Breast epithelium (tissue), 4 donors: ENCODE measurements at regions not wholly inside any gene's neighbourhood (a gene's known extent, or its start where the extent isn't known, plus 50 kb on each side); places are given as distances from the start of the nearest gene placed in this dataset.

Experiments used
- DNase-seq, 2 donors: peaks; one replicate each; pipeline ENCODE4 v3.0.0-alpha.2; 2019; ENCODE audit warnings: low spot score in 2 of 2
- H3K27ac ChIP-seq, 2 donors: fragments of 200-600 bp; sonication (generic) in 1 of 2; one replicate each; pipeline ENCODE4 v1.5.1; 2016 to 2019; ENCODE audit warnings: mild to moderate bottlenecking in 1 of 2
- H3K27me3 ChIP-seq, 2 donors: fragments of 200-600 bp; sonication (generic) in 1 of 2; one replicate each; pipeline versions ENCODE4 v1.5.1 to v1.6.0; 2017 to 2019; ENCODE audit warnings: control low read depth in 1 of 2, mild to moderate bottlenecking in 1 of 2
- H3K36me3 ChIP-seq: fragments of 200-600 bp; one replicate; pipeline ENCODE4 v1.5.1; 2019
- H3K4me1 ChIP-seq, 2 donors: fragments of 200-600 bp; sonication (generic); one replicate each; pipeline ENCODE4 v1.5.1; 2016 to 2019; ENCODE audit warnings: control low read depth in 1 of 2
- H3K4me3 ChIP-seq, 3 donors: fragments of 200-600 bp; sonication (generic); 1 replicate in 2 of 3; 2 replicates in 1 of 3; pipeline ENCODE4 v1.5.1; 2016 to 2019; ENCODE audit warnings: mild to moderate bottlenecking in 3 of 3, moderate library complexity in 2 of 3
- H3K9me3 ChIP-seq, 2 donors: fragments of 200-600 bp; sonication (generic) in 1 of 2; one replicate each; pipeline ENCODE4 v1.5.1; 2016 to 2019; ENCODE audit warnings: control low read depth in 1 of 2
- POLR2A ChIP-seq: fragments of 450-650 bp; IDR thresholded peaks from one replicate; pipeline ENCODE4 v1.6.1; 2016; ENCODE audit warnings: antibody characterized with exemption, mild to moderate bottlenecking, moderate library complexity
- POLR2AphosphoS5 ChIP-seq, 3 donors: sonication (generic); formaldehyde crosslinking; IDR thresholded peaks; one replicate each; pipeline ENCODE4 v1.6.1; 2017; ENCODE audit warnings: antibody characterized with exemption in 3 of 3
- intact Hi-C: fragments of 100-400 bp; cut with DNase I; formaldehyde crosslinking; loops from one replicate; pipeline ENCODE4 v1.15.1; 2023; ENCODE audit warnings: low total_unique reads
- TF ChIP-seq, protein P1 (sequence below), 3 donors: fragments of 450-650 bp; IDR thresholded peaks; one replicate each; pipeline ENCODE4 v1.5.1; 2016 to 2017; ENCODE audit warnings: antibody characterized with exemption in 3 of 3, mild to moderate bottlenecking in 3 of 3, moderate library complexity in 3 of 3

GRCh38 chr4:97367878-97368277 is 775.4 kb downstream of the STPG2 start:
- intact Hi-C loops, result no loop called here
- TF ChIP-seq, protein P1, sequence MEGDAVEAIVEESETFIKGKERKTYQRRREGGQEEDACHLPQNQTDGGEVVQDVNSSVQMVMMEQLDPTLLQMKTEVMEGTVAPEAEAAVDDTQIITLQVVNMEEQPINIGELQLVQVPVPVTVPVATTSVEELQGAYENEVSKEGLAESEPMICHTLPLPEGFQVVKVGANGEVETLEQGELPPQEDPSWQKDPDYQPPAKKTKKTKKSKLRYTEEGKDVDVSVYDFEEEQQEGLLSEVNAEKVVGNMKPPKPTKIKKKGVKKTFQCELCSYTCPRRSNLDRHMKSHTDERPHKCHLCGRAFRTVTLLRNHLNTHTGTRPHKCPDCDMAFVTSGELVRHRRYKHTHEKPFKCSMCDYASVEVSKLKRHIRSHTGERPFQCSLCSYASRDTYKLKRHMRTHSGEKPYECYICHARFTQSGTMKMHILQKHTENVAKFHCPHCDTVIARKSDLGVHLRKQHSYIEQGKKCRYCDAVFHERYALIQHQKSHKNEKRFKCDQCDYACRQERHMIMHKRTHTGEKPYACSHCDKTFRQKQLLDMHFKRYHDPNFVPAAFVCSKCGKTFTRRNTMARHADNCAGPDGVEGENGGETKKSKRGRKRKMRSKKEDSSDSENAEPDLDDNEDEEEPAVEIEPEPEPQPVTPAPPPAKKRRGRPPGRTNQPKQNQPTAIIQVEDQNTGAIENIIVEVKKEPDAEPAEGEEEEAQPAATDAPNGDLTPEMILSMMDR (IDR thresholded peaks at IDR 0.05), result no peak
- TF ChIP-seq POLR2A (no peak), POLR2AphosphoS5 (IDR thresholded peaks at IDR 0.05) (no peak)
- Histone ChIP-seq H3K4me1 (no peaks in the 10 kb centered on the region), H3K27me3 (no peaks in the 10 kb centered on the region), H3K27ac (no peak overlapping the region), H3K4me3 (no peak overlapping the region), H3K9me3 (peaks cover 0 to 11% of the 10 kb centered on the region in 2 donors), H3K36me3 (no peaks in the 10 kb centered on the region)
- DNase-seq, result no peak

DNA sequence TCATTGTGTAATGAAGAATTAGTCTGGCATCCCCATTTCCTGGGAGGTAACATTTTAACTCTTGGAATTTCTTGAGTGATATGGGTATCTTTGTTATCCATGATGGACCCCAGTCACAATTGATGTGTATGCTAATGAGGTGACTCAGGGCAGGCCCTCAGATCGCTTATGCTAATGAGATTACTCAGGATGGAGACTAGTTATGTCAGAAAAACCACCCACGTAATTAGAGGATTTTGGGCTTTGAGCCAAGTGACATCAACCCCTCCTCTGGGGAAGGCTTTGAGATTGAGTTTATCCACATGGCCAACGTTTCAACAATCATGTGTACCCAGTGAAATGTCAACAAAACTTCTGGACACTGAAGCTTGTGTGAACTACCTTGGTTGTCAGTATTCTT is 772.7 kb downstream of the STPG2 start:
- TF ChIP-seq, protein P1 (IDR thresholded peaks at IDR 0.05), result no peak
- no peak for TF ChIP-seq POLR2A
- no peak overlapping the region for H3K4me3 ChIP-seq
- intact Hi-C loops, result no loop called here
- no peaks in the 10 kb centered on the region for H3K4me1 ChIP-seq
- H3K36me3 ChIP-seq, result no peaks in the 10 kb centered on the region
- DNase-seq, result no peak
- no peaks in the 10 kb centered on the region for H3K9me3 ChIP-seq
- H3K27me3 ChIP-seq, result no peaks in the 10 kb centered on the region
- no peak overlapping the region for H3K27ac ChIP-seq

- no peak overlapping the region for H3K4me3 ChIP-seq
- no peaks in the 10 kb centered on the region for H3K9me3 ChIP-seq
- intact Hi-C loops, result no loop called here
- H3K36me3 ChIP-seq, result no peaks in the 10 kb centered on the region
- H3K27ac ChIP-seq, result no peak overlapping the region
- no peak for DNase-seq
- TF ChIP-seq POLR2AphosphoS5 (IDR thresholded peaks at IDR 0.05), result no peak
- TF ChIP-seq, protein P1 (IDR thresholded peaks at IDR 0.05), result no peak
- no peaks in the 10 kb centered on the region for H3K27me3 ChIP-seq
- no peaks in the 10 kb centered on the region for H3K4me1 ChIP-seq
Measured at GRCh38 chr4:97374526-97374925, 768.8 kb downstream of the STPG2 start.

DNA sequence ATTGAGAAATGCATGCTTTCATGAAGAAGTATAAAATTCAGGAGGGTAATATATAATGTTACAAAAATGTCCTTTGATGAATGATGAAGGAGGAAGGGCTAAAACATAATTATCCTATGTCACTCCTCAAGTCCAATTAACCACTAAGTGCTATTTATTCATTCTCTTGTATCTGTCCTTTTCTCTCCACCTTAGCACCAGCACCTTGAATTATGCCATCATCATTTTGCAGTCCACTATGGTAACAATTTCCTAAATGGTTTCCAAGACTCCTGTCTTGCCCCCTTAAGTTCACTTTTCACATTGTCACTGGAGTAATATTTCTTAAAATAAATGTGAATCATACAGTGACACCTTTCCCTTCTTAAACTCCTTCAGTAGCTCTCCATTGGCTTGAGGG is 756.3 kb downstream of the STPG2 start:
- intact Hi-C loops, result no loop called here
- H3K27me3 ChIP-seq, result no peaks in the 10 kb centered on the region
- H3K4me1 ChIP-seq, result no peaks in the 10 kb centered on the region
- no peak for TF ChIP-seq POLR2A
- TF ChIP-seq, protein P1 (IDR thresholded peaks at IDR 0.05), result no peak
- no peak for TF ChIP-seq POLR2AphosphoS5 (IDR thresholded peaks at IDR 0.05)
- H3K4me3 ChIP-seq, result no peak overlapping the region
- DNase-seq, result no peak
- no peaks in the 10 kb centered on the region for H3K9me3 ChIP-seq
- H3K36me3 ChIP-seq, result no peaks in the 10 kb centered on the region
- no peak overlapping the region for H3K27ac ChIP-seq

- Histone ChIP-seq H3K4me1 (no peaks in the 10 kb centered on the region), H3K27me3 (no peaks in the 10 kb centered on the region), H3K9me3 (peaks cover 0 to 11% of the 10 kb centered on the region in 2 donors), H3K4me3 (no peak overlapping the region), H3K27ac (no peak overlapping the region), H3K36me3 (no peaks in the 10 kb centered on the region)
- TF ChIP-seq POLR2AphosphoS5 (IDR thresholded peaks at IDR 0.05), result no peak
- DNase-seq, result no peak
- intact Hi-C loops, result no loop called here
Measured at GRCh38 chr4:97394653-97395052, 748.6 kb downstream of the STPG2 start.

- no peak overlapping the region for H3K27ac ChIP-seq
- no peak for DNase-seq
- intact Hi-C loops, result no loop called here
- no peaks in the 10 kb centered on the region for H3K36me3 ChIP-seq
- TF ChIP-seq POLR2A (no peak), POLR2AphosphoS5 (IDR thresholded peaks at IDR 0.05) (no peak)
- TF ChIP-seq, protein P1 (IDR thresholded peaks at IDR 0.05), result no peak
- H3K4me1 ChIP-seq, result no peaks in the 10 kb centered on the region
- no peak overlapping the region for H3K4me3 ChIP-seq
- H3K9me3 ChIP-seq, result peaks cover 0 to 11% of the 10 kb centered on the region in 2 donors
- no peaks in the 10 kb centered on the region for H3K27me3 ChIP-seq
Measured at GRCh38 chr4:97396097-97396496, 747.2 kb downstream of the STPG2 start.
